IMR-90 (cell line): ENCODE measurements at regions not wholly inside any gene's neighbourhood (a gene's known extent, or its start where the extent isn't known, plus 50 kb on each side); places are given as distances from the start of the nearest gene placed in this dataset.

Experiments
- CTCF ChIP-seq: conservative IDR thresholded peaks from 2 replicates; pipeline ENCODE4 v1.5.1; 2012; ENCODE audit warnings: mild to moderate bottlenecking, low read depth, low read length, improper control_type of control experiment
- MAZ ChIP-seq: IDR thresholded peaks from 2 replicates; pipeline ENCODE4 v1.6.1; 2012; ENCODE audit warnings: low read depth, mild to moderate bottlenecking, low read length, improper control_type of control experiment, moderate library complexity, borderline replicate concordance
- POLR2A ChIP-seq: IDR thresholded peaks from 2 replicates; pipeline ENCODE4 v1.6.1; 2012; ENCODE audit warnings: mild to moderate bottlenecking, low read depth, low read length
- RAD21 ChIP-seq: IDR thresholded peaks from 2 replicates; pipeline ENCODE4 v1.6.1; 2012; ENCODE audit warnings: low read length, improper control_type of control experiment
- RFX5 ChIP-seq: IDR thresholded peaks from 2 replicates; pipeline ENCODE4 v1.8.0; 2012; ENCODE audit warnings: low read depth, mild to moderate bottlenecking, low read length, moderate library complexity

DNA sequence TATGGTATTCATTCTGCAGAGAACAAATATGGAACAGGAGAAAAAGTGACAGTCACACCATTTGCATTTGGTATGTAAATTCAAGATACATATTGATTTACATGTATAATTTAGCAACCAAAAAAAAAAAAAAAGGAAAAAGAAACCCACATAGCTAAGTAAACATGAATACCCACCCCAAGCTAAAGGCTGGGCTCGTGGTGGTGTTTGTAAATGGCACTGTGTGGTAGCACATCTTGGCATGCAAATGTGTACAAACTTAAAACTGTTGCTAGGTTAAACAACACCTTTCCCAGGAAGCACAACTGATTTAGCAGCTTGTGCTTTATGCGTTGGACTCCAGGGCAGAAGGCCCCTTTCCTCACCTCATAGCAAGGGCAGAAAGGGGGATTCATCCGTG is 481.1 kb upstream of the CELF4 start:
- TF ChIP-seq CTCF (no peak), POLR2A (no peak), MAZ (no peak), RAD21 (no peak), RFX5 (no peak)
